NCI-H774 (cell line): ENCODE measurements at regions not wholly inside any gene's neighbourhood (a gene's known extent, or its start where the extent isn't known, plus 50 kb on each side); places are given as distances from the start of the nearest gene placed in this dataset.
"Not testable (repeated sequence)": the region's sequence is repeated elsewhere in the genome, so short reads cannot be mapped to it uniquely, and the experiment has no call there.

Experiments
- DNase-seq: peaks from one replicate; lab custom pipeline; 2025; lab: John Stamatoyannopoulos, UW

- DNase-seq, result not testable (repeated sequence)
Observed at GRCh38 chr6:57984575-57984974, 667.1 kb downstream of the PRIM2 start.

GRCh38 chr6:57985734-57986133 lies 668.3 kb downstream of the PRIM2 start:
- DNase-seq, result not testable (repeated sequence)

DNA sequence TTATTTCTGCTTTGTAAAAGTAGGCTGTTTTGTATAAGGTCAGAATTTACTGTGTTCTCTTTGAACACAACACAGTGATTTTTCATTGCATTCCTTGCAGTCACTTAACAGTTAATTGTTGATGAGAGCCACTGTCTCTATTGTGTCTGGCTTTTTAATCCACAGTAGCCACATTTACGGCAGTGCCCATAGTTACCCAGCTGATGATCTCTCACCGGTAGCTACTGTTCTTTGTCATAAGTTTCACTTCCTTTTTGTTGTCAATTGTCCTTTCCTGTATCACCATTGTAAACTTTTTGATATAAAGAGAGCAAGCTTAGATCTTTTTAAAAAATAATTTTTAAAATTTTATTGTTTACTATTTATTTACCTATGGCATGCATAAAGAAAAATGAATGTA lies 669.2 kb downstream of the PRIM2 start:
- not testable (repeated sequence) for DNase-seq

DNA sequence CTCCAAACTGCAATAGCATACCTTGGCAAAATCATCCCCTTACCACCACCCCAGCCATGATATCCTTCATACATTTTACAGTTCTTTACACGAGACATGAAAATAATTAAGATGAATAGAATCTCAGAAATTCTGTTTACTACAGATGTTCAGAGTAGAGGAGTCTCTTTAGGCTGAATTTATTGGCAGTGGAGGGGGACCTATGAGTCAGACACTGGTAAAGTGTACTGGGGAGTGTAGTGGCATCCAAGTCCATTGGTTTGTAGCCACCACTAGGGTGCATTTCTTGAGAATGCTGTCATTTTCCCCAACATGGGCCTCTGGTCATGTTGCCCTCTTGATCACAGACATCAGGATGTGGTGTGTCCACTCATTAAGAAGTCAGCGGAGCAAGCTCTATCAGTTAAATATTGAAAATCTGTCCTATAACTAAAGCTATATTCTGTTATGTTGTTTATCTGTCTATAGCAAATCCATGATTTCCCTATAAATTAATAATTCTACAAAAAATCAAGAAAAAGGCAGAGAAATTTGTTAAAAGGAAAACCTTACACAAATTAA lies 672.2 kb downstream of the PRIM2 start:
- DNase-seq, result not testable (repeated sequence)

GRCh38 chr6:57998858-57999619 lies 681.6 kb downstream of the PRIM2 start:
- DNase-seq, result not testable (repeated sequence)

DNA sequence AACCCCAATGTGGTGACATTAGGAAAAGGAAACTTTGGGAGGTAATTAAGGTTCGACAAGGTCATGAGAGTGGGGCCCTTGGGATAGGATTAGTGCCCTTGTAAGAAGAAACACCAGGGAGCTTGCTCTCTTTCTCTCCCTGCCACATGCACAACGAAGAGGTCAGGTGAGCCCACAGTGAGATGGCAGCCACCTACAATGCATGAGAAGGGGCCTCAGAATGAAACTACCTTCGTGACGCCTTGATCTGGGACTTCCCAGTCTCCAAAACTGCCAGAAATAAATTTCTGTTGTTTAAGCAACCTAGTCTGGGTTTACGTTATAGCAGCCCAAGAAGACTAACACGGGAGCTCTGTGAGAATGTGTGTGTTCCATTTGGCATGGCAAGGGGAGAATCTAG lies 682.8 kb downstream of the PRIM2 start:
- DNase-seq, result not testable (repeated sequence)

DNA sequence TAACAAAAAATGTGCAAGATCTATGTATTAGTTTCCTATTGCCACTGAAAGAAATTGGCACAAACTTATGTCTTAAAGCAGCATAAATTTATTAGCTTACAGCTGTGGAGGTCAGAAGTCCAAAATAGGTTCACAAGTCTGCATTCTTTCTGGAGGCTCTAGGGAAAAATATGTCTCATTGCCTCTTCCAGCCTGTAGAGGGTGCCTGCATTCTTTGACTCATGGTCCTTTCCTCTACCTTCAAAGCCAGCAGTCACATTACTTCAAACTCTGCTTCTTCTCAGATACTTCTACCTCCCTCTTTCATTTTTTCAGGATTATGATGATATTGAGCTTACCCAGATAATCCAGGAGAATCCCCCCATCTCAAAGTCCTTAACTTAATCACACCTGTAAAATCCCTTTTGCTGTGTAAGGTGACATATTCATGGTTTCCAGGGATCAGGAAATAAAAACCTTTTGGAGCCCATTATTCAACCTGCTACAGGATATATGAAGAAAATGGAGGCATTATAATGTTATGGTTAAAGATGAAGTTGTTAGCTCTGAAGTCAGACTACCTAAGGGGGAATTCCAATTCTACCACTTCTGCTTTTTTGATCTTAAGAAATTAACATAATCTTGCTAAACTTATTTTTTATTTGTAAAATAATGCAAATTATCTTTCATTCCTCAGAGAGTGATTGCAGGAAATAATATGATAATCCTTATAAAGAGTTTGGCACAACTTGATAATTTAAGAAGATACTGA lies 686.2 kb downstream of the PRIM2 start:
- not testable (repeated sequence) for DNase-seq

GRCh38 chr6:58007334-58008000 lies 690.0 kb downstream of the PRIM2 start:
- DNase-seq, result not testable (repeated sequence)

- not testable (repeated sequence) for DNase-seq
Observed at GRCh38 chr6:58008001-58008335, 690.5 kb downstream of the PRIM2 start.

- not testable (repeated sequence) for DNase-seq
Observed at GRCh38 chr6:58011954-58012600, 694.6 kb downstream of the PRIM2 start.

DNA sequence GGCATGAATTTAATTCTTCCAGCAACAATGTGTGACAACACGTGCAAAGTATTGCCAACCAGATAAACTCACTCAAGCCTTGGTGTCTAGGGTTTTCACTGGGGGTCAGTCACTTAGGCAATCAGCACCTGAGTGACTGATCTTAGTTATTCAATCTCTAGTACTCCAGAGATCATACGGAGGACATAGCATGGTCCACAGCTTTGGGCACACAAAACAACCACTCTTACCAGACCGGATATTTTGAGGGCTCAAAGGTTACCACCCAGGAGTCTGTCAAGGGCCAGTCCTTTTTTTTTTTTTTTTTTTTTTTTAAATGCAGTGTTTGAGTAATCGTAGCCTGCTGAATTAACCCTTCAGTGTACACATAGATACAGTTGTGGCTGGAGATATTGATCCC lies 699.2 kb downstream of the PRIM2 start:
- DNase-seq, result not testable (repeated sequence)

DNA sequence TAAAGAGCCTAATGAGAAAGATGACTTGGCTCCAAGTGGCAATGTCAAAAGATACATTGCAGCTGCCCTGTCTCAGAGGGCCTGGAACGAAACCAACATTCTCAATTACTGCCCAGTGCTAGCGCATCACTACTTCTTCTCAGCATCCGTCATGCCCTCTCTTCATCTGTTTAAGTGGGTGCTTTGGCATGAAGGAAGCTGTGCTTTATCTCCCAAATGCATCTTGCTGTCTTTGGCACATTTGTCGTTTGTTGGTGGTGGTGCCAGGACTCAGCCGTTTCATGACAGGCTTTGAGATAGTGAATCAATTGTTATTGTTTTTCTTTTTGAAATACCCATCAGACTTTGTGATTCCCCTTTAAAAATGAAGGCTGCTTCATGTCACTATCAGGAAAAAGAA lies 710.8 kb downstream of the PRIM2 start:
- not testable (repeated sequence) for DNase-seq

- DNase-seq, result not testable (repeated sequence)
Observed at GRCh38 chr6:58038213-58038612, 720.8 kb downstream of the PRIM2 start.

- DNase-seq, result not testable (repeated sequence)
Observed at GRCh38 chr6:58046584-58046983, 729.2 kb downstream of the PRIM2 start.

DNA sequence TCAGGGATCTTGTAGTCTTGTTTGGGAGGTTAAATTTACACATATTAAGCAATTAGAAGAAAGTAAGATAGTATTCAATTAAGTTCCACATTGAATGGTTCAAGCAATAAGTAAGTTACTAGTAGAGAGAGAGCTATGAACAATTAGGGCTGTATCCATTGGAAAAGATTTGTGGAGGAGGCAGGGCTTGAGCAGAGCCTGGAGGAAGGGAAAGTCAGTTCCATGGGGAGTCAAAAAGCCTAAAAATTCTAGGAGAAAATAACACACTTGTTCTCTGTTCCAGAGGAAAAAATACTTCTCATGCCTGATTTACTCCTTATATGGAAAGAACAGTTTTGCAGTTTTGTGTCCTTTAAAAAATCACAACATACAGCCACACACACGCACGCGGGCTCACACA lies 730.0 kb downstream of the PRIM2 start:
- not testable (repeated sequence) for DNase-seq

GRCh38 chr6:58047865-58048264 lies 730.4 kb downstream of the PRIM2 start:
- DNase-seq, result not testable (repeated sequence)

GRCh38 chr6:58055465-58056176 lies 738.2 kb downstream of the PRIM2 start:
- not testable (repeated sequence) for DNase-seq

DNA sequence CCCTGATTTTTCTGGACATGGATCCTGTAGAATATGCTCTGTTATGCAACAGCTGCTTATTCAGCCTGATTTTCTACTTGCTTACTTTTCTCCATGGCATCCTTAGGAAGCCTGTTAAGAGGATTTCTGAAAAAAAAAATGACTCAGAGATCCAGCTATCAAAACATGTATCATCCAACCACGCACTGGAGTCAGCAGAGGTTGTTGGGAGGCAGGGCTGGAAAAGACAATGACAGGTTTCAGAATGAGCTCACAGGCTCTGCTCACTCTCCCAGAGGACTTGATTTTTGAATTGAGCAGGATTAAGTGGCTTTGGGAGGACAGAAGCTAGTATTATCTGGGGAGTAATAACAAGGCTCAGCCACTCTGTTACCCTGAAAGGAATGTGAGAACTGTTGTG lies 742.3 kb downstream of the PRIM2 start:
- not testable (repeated sequence) for DNase-seq

- not testable (repeated sequence) for DNase-seq
Observed at GRCh38 chr6:58063542-58063941, 746.1 kb downstream of the PRIM2 start.

DNA sequence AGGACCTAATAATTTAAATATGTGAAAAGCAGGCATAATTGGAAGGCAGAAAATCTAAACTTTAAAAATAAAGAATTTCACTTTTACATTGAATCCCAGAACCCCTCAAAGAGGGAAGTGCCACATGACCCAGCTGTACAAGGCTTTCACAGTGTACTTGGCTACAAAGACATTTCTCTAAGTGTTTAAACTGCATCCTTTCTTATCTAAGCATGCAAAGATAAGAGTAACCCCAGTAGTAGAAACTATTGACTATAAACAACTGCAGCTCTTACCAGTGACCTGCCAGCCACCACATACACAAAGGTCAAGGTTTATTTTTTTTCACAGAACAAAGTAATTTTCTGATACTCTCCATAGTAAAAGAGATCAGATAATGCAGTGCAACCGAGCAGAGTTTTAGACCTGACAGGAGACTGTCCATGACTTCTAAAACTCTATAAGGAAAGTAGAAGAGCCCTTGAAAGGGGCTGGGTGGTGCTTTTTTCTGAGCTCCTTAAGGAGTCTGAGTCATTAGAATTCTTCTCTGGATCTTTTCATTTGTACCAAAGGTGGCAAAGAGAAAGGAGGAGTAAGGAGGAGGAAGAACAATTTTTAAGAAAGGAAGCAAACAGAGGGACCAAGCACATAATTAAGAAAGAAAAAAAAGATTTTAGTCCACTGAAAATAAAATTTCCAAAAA lies 750.6 kb downstream of the PRIM2 start:
- DNase-seq, result not testable (repeated sequence)

DNA sequence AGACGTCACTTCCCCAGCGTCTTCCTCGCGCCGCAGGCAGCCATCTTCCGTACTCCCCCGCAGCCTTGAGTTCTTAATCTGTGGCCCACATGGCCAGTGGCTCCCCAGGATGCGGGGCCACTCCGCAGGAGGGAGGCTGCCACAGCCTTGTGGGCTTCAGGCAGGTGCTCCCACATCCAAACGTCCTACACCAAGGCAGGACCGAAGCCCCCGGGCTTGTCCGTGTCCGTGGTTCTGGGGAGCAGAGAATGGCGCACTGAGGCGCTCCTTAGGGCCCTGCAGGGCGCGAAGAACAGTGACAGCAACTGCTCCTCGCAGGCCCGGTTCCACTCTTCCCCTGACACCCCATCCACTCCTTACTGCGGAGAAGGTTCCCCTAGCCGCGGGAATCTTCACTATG lies 755.8 kb downstream of the PRIM2 start:
- no peak for DNase-seq
